IPS-NIHi7 (cell line): ENCODE measurements at regions not wholly inside any gene's neighbourhood (a gene's known extent, or its start where the extent isn't known, plus 50 kb on each side); places are given as distances from the start of the nearest gene placed in this dataset.

Source experiments
- DNase-seq: peaks from one replicate; pipeline ENCODE4 v3.0.0; 2012; ENCODE audit warnings: mixed read lengths; ENCODE audit errors: extremely low spot score

GRCh38 chr22:27201276-27201675, 543.9 kb downstream of the MIAT start:
- DNase-seq, result no peak

DNA sequence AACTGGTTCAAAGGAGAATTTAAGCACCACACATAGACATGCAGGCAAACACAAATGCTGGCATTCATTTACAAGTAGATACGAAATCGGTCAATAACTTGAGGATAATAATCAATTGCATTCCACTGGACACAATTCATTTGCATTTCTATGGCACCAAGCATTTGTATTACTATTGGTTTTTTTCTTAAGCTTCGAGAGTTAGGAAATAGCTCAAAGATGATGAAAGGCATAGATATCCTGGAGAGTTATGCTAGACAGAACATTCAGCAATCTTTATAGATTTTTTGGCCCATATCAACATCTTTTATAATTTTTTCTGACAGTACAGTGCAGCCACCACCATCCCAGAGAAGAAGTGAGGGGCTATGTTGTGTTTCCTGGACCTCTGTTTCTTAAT, 544.4 kb downstream of the MIAT start:
- DNase-seq, result no peak

GRCh38 chr22:27203276-27203660, 545.9 kb downstream of the MIAT start:
- no peak for DNase-seq

DNA sequence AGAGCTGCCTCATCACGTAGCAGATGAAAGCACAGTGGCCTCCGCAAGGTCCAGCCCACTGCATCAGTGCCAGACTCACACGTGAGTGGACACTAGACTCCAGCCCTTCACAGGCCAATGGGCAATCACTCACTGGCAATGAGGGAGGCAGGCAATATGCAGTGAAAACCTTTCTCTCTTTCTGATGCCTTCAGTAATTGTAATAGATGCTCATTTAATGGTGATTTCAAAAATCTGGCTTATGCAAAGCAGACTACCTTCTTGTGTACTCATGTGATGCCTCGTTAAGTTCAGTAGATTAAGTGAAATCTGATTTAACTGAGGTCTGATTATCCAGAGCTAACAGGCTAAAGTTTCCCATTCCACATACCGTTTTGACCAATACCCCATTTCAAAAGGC, 546.9 kb downstream of the MIAT start:
- no peak for DNase-seq

DNA sequence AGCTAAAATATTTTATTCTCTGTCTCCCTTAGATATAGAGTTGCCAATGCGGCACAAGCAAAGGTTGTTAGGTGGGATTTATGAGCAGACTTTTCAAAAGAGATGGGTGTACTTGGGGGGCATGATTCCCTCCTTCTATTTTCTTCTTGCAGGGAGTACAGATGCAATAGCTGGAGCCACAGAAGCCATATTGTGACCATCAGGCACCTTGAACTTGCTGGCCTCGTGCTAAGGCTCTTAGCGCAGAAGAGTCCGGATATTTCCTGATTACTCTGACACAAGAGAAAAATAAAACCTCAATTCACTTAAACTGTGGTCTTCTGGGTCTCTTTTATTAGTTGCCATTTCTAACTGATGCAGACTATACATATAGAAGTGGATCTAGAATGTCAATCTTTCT, 547.4 kb downstream of the MIAT start:
- no peak for DNase-seq

- no peak for DNase-seq
Measured at GRCh38 chr22:27205492-27206373, 548.3 kb downstream of the MIAT start.

GRCh38 chr22:27206374-27207133, 549.2 kb downstream of the MIAT start:
- no peak for DNase-seq

DNA sequence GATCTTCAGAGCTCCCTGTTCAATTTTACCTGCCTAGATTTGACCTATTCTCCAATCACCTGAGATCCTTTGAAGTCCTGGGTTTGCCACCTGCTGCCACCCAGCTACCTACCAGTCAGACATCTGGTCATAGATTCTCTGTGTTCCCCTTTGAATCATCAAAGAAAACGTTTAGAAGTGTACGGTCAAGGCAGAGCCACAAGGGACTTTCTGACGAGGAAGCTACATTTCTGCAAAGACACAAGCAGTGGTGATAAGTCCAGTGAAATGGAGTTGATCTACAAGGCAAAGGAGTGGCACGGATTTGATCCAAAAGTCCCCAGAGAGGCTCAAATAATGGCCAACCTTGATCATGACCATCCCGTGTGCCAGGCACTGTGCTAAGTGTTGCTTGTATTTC, 549.9 kb downstream of the MIAT start:
- no peak for DNase-seq

GRCh38 chr22:27207907-27208306, 550.5 kb downstream of the MIAT start:
- DNase-seq, result no peak

DNA sequence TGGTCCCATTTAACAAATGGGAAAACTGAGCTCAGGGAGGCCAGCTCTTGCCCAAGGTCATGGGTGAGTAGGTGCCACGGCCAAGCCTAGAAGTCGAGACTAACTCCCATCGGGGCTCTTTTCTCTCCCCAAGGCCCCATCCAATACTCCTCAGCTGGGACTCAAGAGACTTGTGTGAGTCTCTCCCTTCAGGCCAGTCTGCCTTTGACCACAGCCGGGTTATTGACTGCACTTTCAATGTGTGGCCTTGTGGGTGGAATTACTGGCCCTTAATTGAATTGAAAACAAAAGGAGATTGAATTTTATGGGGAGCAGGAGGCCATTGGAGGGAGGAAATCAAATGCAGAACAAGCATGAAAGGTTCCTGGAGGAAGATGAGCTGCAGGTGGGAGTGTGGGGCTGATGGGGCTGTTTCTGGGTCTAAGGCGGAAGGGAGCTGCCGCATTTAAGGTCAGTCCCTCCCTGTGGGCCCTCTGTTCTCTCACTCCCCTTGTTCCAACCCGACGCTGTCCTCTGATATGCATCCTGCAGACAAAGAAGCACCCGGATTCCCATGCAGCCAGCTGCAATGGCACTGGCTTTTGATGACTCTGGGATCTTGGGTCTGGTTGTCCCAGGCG, 552.8 kb downstream of the MIAT start:
- DNase-seq, result no peak

DNA sequence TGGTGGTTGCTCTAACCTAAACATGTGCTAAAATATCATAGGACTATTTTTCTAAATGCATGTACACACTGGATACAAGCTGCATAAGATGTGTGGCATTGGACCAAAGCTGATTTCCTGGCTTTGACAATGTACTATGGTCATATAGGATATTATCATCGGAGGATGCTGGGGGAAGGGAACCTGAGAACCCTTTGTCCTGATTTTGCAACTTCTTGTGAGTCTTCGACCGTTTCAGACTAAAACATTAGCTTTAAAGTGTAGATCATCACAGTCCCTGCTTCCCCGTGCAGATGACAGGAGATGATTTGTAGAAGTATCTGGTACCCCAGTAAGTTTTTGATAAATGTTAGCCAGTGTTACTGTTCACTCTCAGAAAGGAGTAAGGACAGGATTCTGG, 554.7 kb downstream of the MIAT start:
- DNase-seq, result no peak

- DNase-seq, result no peak
Measured at GRCh38 chr22:27212617-27213177, 555.3 kb downstream of the MIAT start.

GRCh38 chr22:27213294-27213693, 555.9 kb downstream of the MIAT start:
- DNase-seq, result no peak

DNA sequence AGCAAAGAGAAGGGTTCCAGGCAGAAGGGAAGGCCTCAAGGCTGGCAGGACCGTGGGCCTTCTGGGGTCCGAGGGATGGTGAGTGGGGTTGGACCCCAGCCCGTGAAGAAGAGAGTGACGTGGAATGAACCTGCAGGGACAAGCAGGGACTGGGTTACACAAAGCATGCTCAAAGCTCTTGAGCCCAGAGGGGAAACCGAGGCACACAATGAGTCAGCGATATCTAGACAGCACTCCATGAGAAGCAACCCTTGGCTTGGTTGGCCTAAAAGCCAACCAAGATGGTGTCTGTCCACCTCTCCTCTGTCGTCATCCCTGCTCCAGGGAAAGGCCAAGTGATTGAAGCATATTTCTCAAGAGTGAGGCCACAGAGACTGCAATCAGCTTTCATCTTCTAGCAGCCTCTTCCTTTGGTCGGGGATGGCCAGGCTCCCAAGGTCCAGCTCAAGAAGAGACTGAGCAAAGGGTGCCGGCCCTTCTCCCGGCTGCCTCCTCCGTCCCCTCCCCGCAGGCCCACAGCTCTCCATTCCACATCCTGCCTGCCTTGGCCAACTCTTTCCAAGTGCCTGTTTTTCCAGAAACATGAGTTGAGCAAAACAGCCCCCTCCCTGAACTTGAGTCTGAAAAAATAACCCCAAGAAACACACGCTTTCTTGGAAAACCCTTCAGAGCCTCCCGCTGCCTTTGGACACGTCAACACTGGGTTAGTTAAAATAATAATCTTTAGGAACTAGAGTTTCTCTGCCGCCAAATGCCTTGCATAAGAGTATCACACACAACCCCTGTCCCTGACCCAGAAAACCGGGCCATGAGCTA, 556.6 kb downstream of the MIAT start:
- DNase-seq, result no peak

DNA sequence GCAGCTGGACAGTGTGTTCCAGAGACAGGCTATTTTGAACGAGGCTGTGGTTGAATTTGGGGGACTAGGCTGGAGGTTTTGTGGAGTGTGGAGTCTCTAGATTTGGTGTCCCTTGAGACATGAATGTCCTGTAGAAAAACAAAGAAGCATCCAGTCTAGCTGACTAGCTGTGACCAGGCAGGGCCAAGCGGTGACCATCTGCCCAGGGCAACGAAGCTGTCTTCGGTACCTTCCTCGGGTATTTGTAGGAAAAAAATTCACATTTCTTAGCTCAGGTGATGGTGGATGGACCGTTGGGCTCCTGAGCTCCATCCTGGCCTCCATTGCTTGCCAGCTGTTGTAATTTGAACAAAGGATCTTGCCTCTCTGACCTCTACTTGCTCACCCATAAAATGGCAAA, 557.3 kb downstream of the MIAT start:
- DNase-seq, result no peak

GRCh38 chr22:27215871-27216270, 558.5 kb downstream of the MIAT start:
- no peak for DNase-seq

DNA sequence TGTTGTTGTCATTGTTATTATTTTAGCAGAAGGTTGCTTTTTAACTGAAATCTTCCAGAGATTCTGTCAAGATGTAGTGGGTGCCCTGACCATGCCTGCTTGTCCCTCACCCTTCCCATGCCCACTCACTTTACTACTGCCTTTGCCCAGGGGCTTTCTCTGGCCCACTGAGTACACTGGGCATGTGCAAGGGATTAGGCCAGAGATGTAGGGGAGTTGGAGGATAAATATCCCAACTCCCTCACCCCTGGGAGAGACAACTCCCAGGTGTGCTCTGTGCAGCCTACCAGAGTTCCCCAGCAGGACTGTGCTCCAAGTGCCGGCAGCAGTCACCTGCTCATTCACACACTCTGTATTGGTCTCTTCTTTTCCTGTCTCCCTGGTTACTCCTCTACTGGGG, 559.1 kb downstream of the MIAT start:
- no peak for DNase-seq

DNA sequence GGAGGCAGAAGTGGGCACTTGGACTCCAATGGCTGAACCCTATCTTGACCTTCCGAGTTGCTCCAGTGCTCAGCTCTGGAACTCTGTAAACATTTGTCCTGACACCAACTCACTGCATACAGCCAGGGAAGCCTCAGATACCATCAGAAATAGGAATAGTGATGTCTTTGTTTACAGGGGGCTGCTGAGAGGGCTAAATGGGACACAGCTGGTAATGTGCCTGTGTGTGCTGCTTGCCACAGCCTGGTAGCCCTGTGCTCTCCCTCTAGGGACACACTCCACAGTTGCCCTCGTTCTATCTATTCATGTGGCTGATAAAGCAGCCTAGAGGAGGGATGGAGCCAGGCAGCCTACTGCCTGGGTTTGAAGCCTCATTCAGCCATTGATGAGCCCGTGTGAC, 559.8 kb downstream of the MIAT start:
- DNase-seq, result no peak

DNA sequence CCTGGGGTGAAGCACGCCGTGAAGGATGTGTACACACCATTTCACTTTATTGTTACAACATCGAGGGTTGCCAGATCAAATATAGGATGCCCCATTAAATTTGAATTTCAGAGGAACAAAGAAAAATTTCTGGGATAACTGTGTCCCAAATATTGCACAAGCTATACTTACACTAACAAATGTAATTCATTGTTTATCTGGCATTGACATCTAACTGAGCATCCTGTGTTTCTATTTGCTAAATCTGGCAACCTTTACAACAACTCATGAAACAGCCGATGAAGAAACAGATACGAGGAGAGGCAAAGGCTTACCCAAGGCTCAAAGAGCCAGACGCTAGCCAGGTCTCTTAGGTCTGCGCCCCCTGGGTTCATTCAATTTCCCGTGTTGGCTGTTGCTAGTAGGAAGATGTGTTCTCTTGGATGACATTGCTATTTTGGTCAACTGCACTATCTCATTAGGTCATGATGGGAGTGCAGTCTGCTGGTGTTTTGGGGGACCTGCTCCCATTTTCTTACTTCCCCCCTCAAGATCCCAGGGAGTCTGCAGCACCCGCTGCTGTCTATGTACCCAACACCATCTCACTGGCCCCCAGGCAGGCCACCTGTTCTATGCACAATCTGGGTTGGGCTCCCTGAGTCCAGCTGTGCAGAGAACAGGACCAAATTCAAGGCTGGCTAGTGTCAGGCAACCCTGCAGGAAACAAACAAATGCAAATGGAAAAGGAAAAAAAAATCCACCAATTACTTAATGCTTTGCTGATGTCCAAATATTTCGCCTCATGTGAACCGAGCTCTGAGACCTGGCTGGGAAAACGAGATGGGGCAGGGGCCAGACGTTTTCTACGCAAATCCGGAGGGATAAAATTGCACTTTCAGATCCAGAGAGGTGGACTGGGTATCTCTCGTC, 560.9 kb downstream of the MIAT start:
- no peak for DNase-seq

DNA sequence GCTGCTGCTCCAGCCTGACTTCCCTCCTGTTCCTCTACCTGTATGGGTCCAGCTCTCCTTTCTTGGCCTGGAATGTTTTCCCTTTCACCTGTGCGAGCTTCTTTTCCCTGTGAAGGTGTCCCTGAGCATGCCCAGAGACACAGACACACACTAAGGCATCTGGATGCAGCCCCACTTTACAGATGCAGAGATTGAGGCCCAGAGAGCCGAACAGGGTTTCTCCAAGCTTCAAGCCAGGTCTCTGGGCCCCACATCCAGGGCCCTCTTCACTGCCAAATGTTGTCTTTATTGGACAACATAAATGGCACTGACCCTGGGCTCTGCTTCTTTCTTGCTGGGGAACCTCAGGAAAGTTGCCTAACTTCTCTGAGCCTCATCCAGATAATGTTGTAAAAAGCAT, 561.6 kb downstream of the MIAT start:
- DNase-seq, result no peak

GRCh38 chr22:27220339-27220738, 563.0 kb downstream of the MIAT start:
- no peak for DNase-seq
